Spleen (tissue), 7 donors: ENCODE measurements at regions not wholly inside any gene's neighbourhood (a gene's known extent, or its start where the extent isn't known, plus 50 kb on each side); places are given as distances from the start of the nearest gene placed in this dataset.
"Not testable (repeated sequence)": the region's sequence is repeated elsewhere in the genome, so short reads cannot be mapped to it uniquely, and the experiment has no call there.

Experiments used
- CTCF ChIP-seq, 11 experiments: fragments of 200-600 bp in 7 of 11; fragments of 450-650 bp in 4 of 11; sonication (generic) in 4 of 11; IDR thresholded peaks in 8 of 11; conservative IDR thresholded peaks in 3 of 11; 1 replicate in 7 of 11; 2 replicates in 4 of 11; pipeline versions ENCODE4 v1.4.0 to v1.8.0; 2016 to 2021; ENCODE audit warnings: antibody characterized with exemption in 11 of 11, inconsistent platforms in 4 of 11, mild to moderate bottlenecking in 1 of 11
- POLR2A ChIP-seq, 3 donors: fragments of 450-650 bp; IDR thresholded peaks; one replicate each; pipeline ENCODE4 v1.5.1; 2017; ENCODE audit warnings: antibody characterized with exemption in 3 of 3, mild to moderate bottlenecking in 1 of 3
- donor health status: DM: no; HTN: no; CAD: no; lungs with moderate emphysema.
- donor health status: DM: no; HTN: no; CAD: no.
- donor health status: DM: no; HTN: no; CAD: no.

- not testable (repeated sequence) for TF ChIP-seq POLR2A (IDR thresholded peaks at IDR 0.05); CTCF (IDR thresholded peaks at IDR 0.05 in 8 of 11, conservative IDR thresholded peaks at IDR 0.05 in 3 of 11)
Measured at GRCh38 chr2:89106369-89107019, 415.0 kb downstream of the RPIA start.
